ENCODE measurements at regions not wholly inside any gene's neighbourhood (a gene's known extent, or its start where the extent isn't known, plus 50 kb on each side); places are given as distances from the start of the nearest gene placed in this dataset.

DNA sequence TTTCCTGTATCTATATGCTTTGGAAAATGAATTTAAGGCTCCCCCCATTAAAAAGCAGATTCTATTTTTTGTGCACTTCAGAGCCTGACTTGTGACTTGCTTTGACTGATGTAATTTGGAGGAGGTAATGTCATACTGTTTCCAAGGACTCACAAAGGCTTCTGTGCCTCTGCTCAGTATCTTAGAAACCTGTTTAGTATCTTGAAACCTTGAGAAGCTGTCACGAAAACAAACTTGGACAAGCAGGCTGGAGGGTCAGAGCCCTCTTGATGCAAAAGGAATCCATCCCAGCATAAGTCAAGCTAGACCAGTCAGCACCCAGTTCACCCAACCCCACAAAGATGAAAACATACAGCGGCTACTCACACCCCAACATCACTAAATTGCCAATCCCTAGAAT is 560.0 kb upstream of the PCDH7 start:
- TF ChIP-seq, protein P1, sequence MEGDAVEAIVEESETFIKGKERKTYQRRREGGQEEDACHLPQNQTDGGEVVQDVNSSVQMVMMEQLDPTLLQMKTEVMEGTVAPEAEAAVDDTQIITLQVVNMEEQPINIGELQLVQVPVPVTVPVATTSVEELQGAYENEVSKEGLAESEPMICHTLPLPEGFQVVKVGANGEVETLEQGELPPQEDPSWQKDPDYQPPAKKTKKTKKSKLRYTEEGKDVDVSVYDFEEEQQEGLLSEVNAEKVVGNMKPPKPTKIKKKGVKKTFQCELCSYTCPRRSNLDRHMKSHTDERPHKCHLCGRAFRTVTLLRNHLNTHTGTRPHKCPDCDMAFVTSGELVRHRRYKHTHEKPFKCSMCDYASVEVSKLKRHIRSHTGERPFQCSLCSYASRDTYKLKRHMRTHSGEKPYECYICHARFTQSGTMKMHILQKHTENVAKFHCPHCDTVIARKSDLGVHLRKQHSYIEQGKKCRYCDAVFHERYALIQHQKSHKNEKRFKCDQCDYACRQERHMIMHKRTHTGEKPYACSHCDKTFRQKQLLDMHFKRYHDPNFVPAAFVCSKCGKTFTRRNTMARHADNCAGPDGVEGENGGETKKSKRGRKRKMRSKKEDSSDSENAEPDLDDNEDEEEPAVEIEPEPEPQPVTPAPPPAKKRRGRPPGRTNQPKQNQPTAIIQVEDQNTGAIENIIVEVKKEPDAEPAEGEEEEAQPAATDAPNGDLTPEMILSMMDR (conservative IDR thresholded peaks at IDR 0.05) = no peak
- no peak for TF ChIP-seq ZFX (IDR thresholded peaks at IDR 0.05)

Data from C4-2B (cell line).